Endothelial cell of umbilical vein (primary cell): ENCODE measurements at regions not wholly inside any gene's neighbourhood (a gene's known extent, or its start where the extent isn't known, plus 50 kb on each side); places are given as distances from the start of the nearest gene placed in this dataset.

Source experiments
- BruUV-seq: library from RNA; stranded (reverse); fragments of 400-500 nt; replicated peaks from 2 replicates; lab custom pipeline; 2021; lab: Mats Ljungman, UMichigan
- CTCF ChIA-PET: fragments of 300-600, 350-600 bp; sonication (Branson Sonifier 250); formaldehyde crosslinking; loops from one replicate; lab custom pipeline; 2021; ENCODE audit warnings: antibody characterized with exemption, inconsistent platforms; lab: Charles Lee
- POLR2A ChIA-PET: fragments of 300-600, 350-600 bp; sonication (Branson Sonifier 250); formaldehyde crosslinking; loops from one replicate; lab custom pipeline; 2021; ENCODE audit warnings: antibody characterized with exemption, inconsistent platforms; lab: Charles Lee
- DNase-seq: peaks from one replicate; pipeline ENCODE4 v3.0.0-alpha.2; 2011; ENCODE audit warnings: low read depth, low spot score
- FAIRE-seq: peaks from 2 replicates; lab custom pipeline; 2011; peaks lifted over from hg19 to GRCh38; lab: Jason Lieb, UNC
- H2AFZ ChIP-seq: 2 replicates; pipeline ENCODE4 v1.6.0; 2012; ENCODE audit warnings: low read depth, low read length, control low read depth, inconsistent platforms
- H3K27ac ChIP-seq: 2 replicates; pipeline ENCODE4 v1.5.1; 2011; ENCODE audit warnings: low read depth, mild to moderate bottlenecking, control low read depth, low read length, moderate library complexity; ENCODE audit not compliant: insufficient read depth
- H3K27me3 ChIP-seq, 2 experiments: 2 replicates each; pipeline versions ENCODE4 v1.6.0 to v1.6.1; 2011; ENCODE audit warnings: low read length in 2 of 2, mixed read lengths in 1 of 2; ENCODE audit not compliant: control insufficient read depth in 2 of 2, insufficient read depth in 2 of 2
- H3K36me3 ChIP-seq, 2 experiments: 2 replicates in 1 of 2; 3 replicates in 1 of 2; pipeline ENCODE4 v1.5.1; 2011; ENCODE audit warnings: low read length in 2 of 2, mild to moderate bottlenecking in 1 of 2, moderate library complexity in 1 of 2; ENCODE audit not compliant: control insufficient read depth in 2 of 2, insufficient read depth in 2 of 2; ENCODE audit errors: extremely low read depth in 1 of 2
- H3K4me1 ChIP-seq: 3 replicates; pipeline ENCODE4 v1.5.1; 2011; ENCODE audit warnings: mild to moderate bottlenecking, low read length; ENCODE audit not compliant: control insufficient read depth, insufficient read depth; ENCODE audit errors: extremely low read depth
- H3K4me2 ChIP-seq: 2 replicates; pipeline ENCODE4 v1.6.1; 2011; ENCODE audit warnings: low read length, control low read depth, mixed read lengths; ENCODE audit not compliant: insufficient read depth
- H3K4me3 ChIP-seq, 3 experiments: fragments of 200-600 bp in 1 of 3; sonication (generic), shearing (Covaris generic) in 1 of 3; replicated peaks in 1 of 3; 2 replicates each; pipeline ENCODE4 v1.5.1; 2011 to 2016; ENCODE audit warnings: control low read depth in 3 of 3, low read length in 3 of 3, mild to moderate bottlenecking in 2 of 3, inconsistent platforms in 1 of 3, low read depth in 1 of 3, moderate library complexity in 1 of 3; ENCODE audit not compliant: insufficient read depth in 1 of 3
- H3K79me2 ChIP-seq: 2 replicates; pipeline ENCODE4 v1.6.0; 2012; ENCODE audit warnings: low read length, inconsistent platforms; ENCODE audit not compliant: control insufficient read depth, insufficient read depth
- H3K9ac ChIP-seq: replicated peaks from 2 replicates; pipeline ENCODE3; 2011; ENCODE audit warnings: low read length, control low read depth; ENCODE audit not compliant: insufficient read depth; ENCODE audit errors: extremely low read depth
- H3K9me1 ChIP-seq: replicated peaks from 3 replicates; pipeline ENCODE4 v1.6.0; 2011; ENCODE audit warnings: mild to moderate bottlenecking, low read length; ENCODE audit not compliant: control insufficient read depth, insufficient read depth; ENCODE audit errors: extremely low read depth
- H3K9me3 ChIP-seq: replicated peaks from 2 replicates; pipeline ENCODE4 v1.5.1; 2012; ENCODE audit warnings: low read length, inconsistent platforms; ENCODE audit not compliant: control insufficient read depth, insufficient read depth
- H4K20me1 ChIP-seq: replicated peaks from 2 replicates; pipeline ENCODE3; 2011; ENCODE audit warnings: mild to moderate bottlenecking, low read length; ENCODE audit not compliant: control insufficient read depth, insufficient read depth; ENCODE audit errors: extremely low read depth
- EZH2 ChIP-seq: IDR thresholded peaks from 2 replicates; pipeline ENCODE4 v1.6.1; 2012; ENCODE audit warnings: borderline replicate concordance, low read depth, mild to moderate bottlenecking, moderate library complexity, low read length, inconsistent platforms; ENCODE audit not compliant: severe bottlenecking
- FOS ChIP-seq: IDR thresholded peaks from 2 replicates; pipeline ENCODE4 v1.6.1; 2011; ENCODE audit warnings: mild to moderate bottlenecking, low read length, moderate library complexity, borderline replicate concordance; ENCODE audit not compliant: insufficient read depth
- GATA2 ChIP-seq: IDR thresholded peaks from 2 replicates; pipeline ENCODE4 v1.7.0; 2011; ENCODE audit warnings: low read depth, mild to moderate bottlenecking, moderate library complexity, mixed read lengths, low read length; ENCODE audit not compliant: insufficient read length, insufficient read depth
- JUN ChIP-seq: IDR thresholded peaks from 2 replicates; pipeline ENCODE4 v1.6.1; 2011; ENCODE audit warnings: borderline replicate concordance, low read depth; ENCODE audit not compliant: insufficient read length, insufficient read depth
- MYC ChIP-seq: IDR thresholded peaks from one replicate; pipeline ENCODE4 v1.6.1; 2011; ENCODE audit warnings: mild to moderate bottlenecking, low read depth, low read length
- POLR2A ChIP-seq: IDR thresholded peaks from 2 replicates; pipeline ENCODE4 v1.6.1; 2012; ENCODE audit warnings: low read depth, mild to moderate bottlenecking, control low read depth, low read length
- POLR2AphosphoS5 ChIP-seq: IDR thresholded peaks from 2 replicates; pipeline ENCODE4 v1.6.1; 2012; ENCODE audit warnings: low read depth, mild to moderate bottlenecking, control low read depth, low read length, moderate library complexity; ENCODE audit not compliant: insufficient read depth
- dilution Hi-C: fragments of 300-500 bp; cut with MboI; formaldehyde crosslinking; loops from one replicate; pipeline ENCODE4 v1.15.0; 2019; ENCODE audit warnings: low sequenced_read_pairs; ENCODE audit not compliant: extremely low pct_ligation_motif_present
- intact Hi-C: fragments of 100-400 bp; cut with micrococcal nuclease; formaldehyde crosslinking; loops from one replicate; pipeline ENCODE4 v1.10.0; 2022
- TF ChIP-seq, protein P1 (sequence below): IDR thresholded peaks from 2 replicates; pipeline ENCODE4 v1.6.1; 2011; ENCODE audit not compliant: insufficient read depth, insufficient read length
- TF ChIP-seq, protein P2 (sequence below), 2 donors: IDR thresholded peaks; 1 replicate in 1 of 2; 2 replicates in 1 of 2; pipeline ENCODE4 v1.5.1; 2011; ENCODE audit warnings: low read length in 2 of 2, mild to moderate bottlenecking in 2 of 2, moderate library complexity in 2 of 2, control low read depth in 1 of 2, inconsistent platforms in 1 of 2, low read depth in 1 of 2; ENCODE audit not compliant: insufficient read depth in 1 of 2; ENCODE audit errors: extremely low read depth in 1 of 2

DNA sequence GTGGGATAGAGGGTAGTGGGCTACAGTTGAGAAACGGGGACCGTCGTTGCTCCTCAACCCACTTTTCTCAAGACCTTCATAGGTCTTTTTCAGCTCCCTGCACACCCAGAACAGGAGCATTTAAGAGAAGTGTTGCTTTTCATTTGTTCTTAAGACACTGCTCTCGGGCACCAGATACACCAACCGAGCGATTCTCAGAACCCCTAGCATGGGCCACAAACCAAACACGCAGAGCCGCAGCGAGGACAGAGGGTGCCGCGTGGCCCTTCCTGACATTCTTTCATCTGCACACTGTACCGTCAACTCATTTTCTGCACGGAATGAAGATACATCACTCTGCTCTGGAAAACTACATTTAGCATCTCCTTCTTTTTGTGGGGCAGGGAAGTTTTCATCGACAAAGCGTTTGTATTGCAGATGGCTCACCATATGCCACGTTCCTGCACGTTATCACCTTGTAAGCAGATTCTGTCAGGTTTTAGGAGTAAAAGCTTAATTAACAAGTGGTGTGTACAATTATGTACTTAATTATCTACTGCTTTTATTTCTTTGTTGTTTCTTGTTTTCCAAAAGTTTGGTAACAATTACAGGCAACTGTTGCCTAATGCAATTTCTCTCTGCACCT lies 70.4 kb upstream of the MLN start:
- Histone ChIP-seq H3K4me2 (no peak overlapping the region), H4K20me1 (no peaks in the 10 kb centered on the region), H3K27me3 (peaks cover 7 to 15% of the 10 kb centered on the region in 2 experiments), H3K9me3 (no peaks in the 10 kb centered on the region), H3K36me3 (no peaks in the 10 kb centered on the region), H3K4me1 (no peaks in the 10 kb centered on the region), H3K9me1 (no peaks in the 10 kb centered on the region), H3K27ac (no peak overlapping the region), H2AFZ (no peak overlapping the region), H3K79me2 (no peaks in the 10 kb centered on the region), H3K4me3 (no peak overlapping the region), H3K9ac (no peak overlapping the region)
- TF ChIP-seq GATA2 (no peak), JUN (no peak), MYC (no peak), EZH2 (no peak), POLR2AphosphoS5 (no peak), FOS (no peak), POLR2A (no peak)
- TF ChIP-seq, protein P1, sequence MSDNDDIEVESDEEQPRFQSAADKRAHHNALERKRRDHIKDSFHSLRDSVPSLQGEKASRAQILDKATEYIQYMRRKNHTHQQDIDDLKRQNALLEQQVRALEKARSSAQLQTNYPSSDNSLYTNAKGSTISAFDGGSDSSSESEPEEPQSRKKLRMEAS: no peak
- TF ChIP-seq, protein P2, sequence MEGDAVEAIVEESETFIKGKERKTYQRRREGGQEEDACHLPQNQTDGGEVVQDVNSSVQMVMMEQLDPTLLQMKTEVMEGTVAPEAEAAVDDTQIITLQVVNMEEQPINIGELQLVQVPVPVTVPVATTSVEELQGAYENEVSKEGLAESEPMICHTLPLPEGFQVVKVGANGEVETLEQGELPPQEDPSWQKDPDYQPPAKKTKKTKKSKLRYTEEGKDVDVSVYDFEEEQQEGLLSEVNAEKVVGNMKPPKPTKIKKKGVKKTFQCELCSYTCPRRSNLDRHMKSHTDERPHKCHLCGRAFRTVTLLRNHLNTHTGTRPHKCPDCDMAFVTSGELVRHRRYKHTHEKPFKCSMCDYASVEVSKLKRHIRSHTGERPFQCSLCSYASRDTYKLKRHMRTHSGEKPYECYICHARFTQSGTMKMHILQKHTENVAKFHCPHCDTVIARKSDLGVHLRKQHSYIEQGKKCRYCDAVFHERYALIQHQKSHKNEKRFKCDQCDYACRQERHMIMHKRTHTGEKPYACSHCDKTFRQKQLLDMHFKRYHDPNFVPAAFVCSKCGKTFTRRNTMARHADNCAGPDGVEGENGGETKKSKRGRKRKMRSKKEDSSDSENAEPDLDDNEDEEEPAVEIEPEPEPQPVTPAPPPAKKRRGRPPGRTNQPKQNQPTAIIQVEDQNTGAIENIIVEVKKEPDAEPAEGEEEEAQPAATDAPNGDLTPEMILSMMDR (IDR thresholded peaks at IDR 0.05; ENCODE audit: extremely low read depth in 1 of 2, insufficient read depth in 1 of 2, low read depth in 1 of 2, low read length in 2 of 2): no peak
- CTCF ChIA-PET: interaction anchor here (0.7 kb wide), 1 partner anchor 21 kb away, joined by 3 read pairs; no protein-coding TSS in a partner anchor
- no TSS peak for BruUV-seq
- dilution Hi-C loops (no loop called here), intact Hi-C loops (no loop called here)
- POLR2A ChIA-PET: no interaction called here
- FAIRE-seq: no peak
- no peak for DNase-seq
